Stimulated activated CD4-positive, alpha-beta T cell treated with anti-CD3 and anti-CD28 coated beads, Interleukin-2, amount 100 ng/mL, for 4 hours (primary cell): ENCODE measurements at regions not wholly inside any gene's neighbourhood (a gene's known extent, or its start where the extent isn't known, plus 50 kb on each side); places are given as distances from the start of the nearest gene placed in this dataset.
"Not testable (repeated sequence)": the region's sequence is repeated elsewhere in the genome, so short reads cannot be mapped to it uniquely, and the experiment has no call there.

ENCODE experiments used
- DNase-seq: peaks from one replicate; pipeline ENCODE4 v3.0.0-alpha.2; 2020; ENCODE audit warnings: low read depth

GRCh38 chr17:27095821-27096220, 198.1 kb upstream of the WSB1 start:
- not testable (repeated sequence) for DNase-seq

- DNase-seq = not testable (repeated sequence)
Observed at GRCh38 chr17:27099266-27099665, 194.6 kb upstream of the WSB1 start.

- not testable (repeated sequence) for DNase-seq
Observed at GRCh38 chr17:27104605-27105221, 189.2 kb upstream of the WSB1 start.

- DNase-seq = no peak
Observed at GRCh38 chr17:27105636-27106035, 188.3 kb upstream of the WSB1 start.

GRCh38 chr17:27106347-27106981, 187.4 kb upstream of the WSB1 start:
- no peak for DNase-seq

- no peak for DNase-seq
Observed at GRCh38 chr17:27106982-27107360, 186.9 kb upstream of the WSB1 start.

- not testable (repeated sequence) for DNase-seq
Observed at GRCh38 chr17:27107386-27108328, 186.3 kb upstream of the WSB1 start.

- DNase-seq = no peak
Observed at GRCh38 chr17:27109346-27109745, 184.6 kb upstream of the WSB1 start.

GRCh38 chr17:27153005-27153404, 140.9 kb upstream of the WSB1 start:
- DNase-seq = no peak

GRCh38 chr17:27155866-27156265, 138.0 kb upstream of the WSB1 start:
- DNase-seq = no peak

- no peak for DNase-seq
Observed at GRCh38 chr17:27157297-27157696, 136.6 kb upstream of the WSB1 start.

- no peak for DNase-seq
Observed at GRCh38 chr17:27157898-27158297, 136.0 kb upstream of the WSB1 start.

- DNase-seq = no peak
Observed at GRCh38 chr17:27158382-27158781, 135.5 kb upstream of the WSB1 start.

GRCh38 chr17:27180322-27180721, 113.6 kb upstream of the WSB1 start:
- no peak for DNase-seq

GRCh38 chr17:27181379-27181925, 112.5 kb upstream of the WSB1 start:
- DNase-seq = not testable (repeated sequence)

- DNase-seq = no peak
Observed at GRCh38 chr17:27181935-27182334, 112.0 kb upstream of the WSB1 start.

- not testable (repeated sequence) for DNase-seq
Observed at GRCh38 chr17:27197505-27197904, 96.4 kb upstream of the WSB1 start.

- DNase-seq = no peak
Observed at GRCh38 chr17:27199948-27200347, 94.0 kb upstream of the WSB1 start.

- no peak for DNase-seq
Observed at GRCh38 chr17:27200476-27200875, 93.4 kb upstream of the WSB1 start.

- no peak for DNase-seq
Observed at GRCh38 chr17:27203241-27203640, 90.7 kb upstream of the WSB1 start.

- no peak for DNase-seq
Observed at GRCh38 chr17:27206447-27206846, 87.5 kb upstream of the WSB1 start.

- no peak for DNase-seq
Observed at GRCh38 chr17:27207073-27207513, 86.8 kb upstream of the WSB1 start.

GRCh38 chr17:27208370-27208769, 85.5 kb upstream of the WSB1 start:
- DNase-seq = not testable (repeated sequence)
